ENCODE measurements at regions not wholly inside any gene's neighbourhood (a gene's known extent, or its start where the extent isn't known, plus 50 kb on each side); places are given as distances from the start of the nearest gene placed in this dataset.

- H3K9me2 ChIP-seq (replicated peaks; ENCODE audit: low read depth, low read length): no peaks in the 10 kb centered on the region
- H3K4me1 ChIP-seq (ENCODE audit: insufficient read depth, low read length, poor library complexity, severe bottlenecking): no peaks in the 10 kb centered on the region
- no peaks in the 10 kb centered on the region for H3K36me3 ChIP-seq (ENCODE audit: insufficient read depth, low read length)
- H3F3A ChIP-seq (ENCODE audit: low read depth): no peaks in the 10 kb centered on the region
- TF ChIP-seq EZH2phosphoT487 (IDR thresholded peaks at IDR 0.05; ENCODE audit: borderline replicate concordance): no peak
- TF ChIP-seq CTCF (conservative IDR thresholded peaks at IDR 0.05; ENCODE audit: low read length): no peak
- H2AFZ ChIP-seq (ENCODE audit: low read length): no peak overlapping the region
- H3K79me2 ChIP-seq (ENCODE audit: insufficient read depth, low read length): no peaks in the 10 kb centered on the region
- no peak overlapping the region for H3K4me3 ChIP-seq (ENCODE audit: low read length, poor library complexity, severe bottlenecking)
- no peak overlapping the region for H3K4me2 ChIP-seq (ENCODE audit: low read depth, low read length, poor library complexity, severe bottlenecking)
- no peaks in the 10 kb centered on the region for H3K9me3 ChIP-seq (ENCODE audit: insufficient read depth, low read depth, low read length)
- H3K9ac ChIP-seq (ENCODE audit: low read depth, low read length, poor library complexity, severe bottlenecking): no peak overlapping the region
- no peaks in the 10 kb centered on the region for H4K20me1 ChIP-seq (ENCODE audit: insufficient read depth, low read length, poor library complexity, severe bottlenecking)
- H3K27me3 ChIP-seq (ENCODE audit: insufficient read depth, low read length, poor library complexity, severe bottlenecking): no peaks in the 10 kb centered on the region
Observed at GRCh38 chr18:25686960-25687500, 335.1 kb upstream of the ZNF521 start.

GRCh38 chr18:25685088-25685487 lies 333.1 kb upstream of the ZNF521 start:
- no peak for TF ChIP-seq EZH2phosphoT487 (IDR thresholded peaks at IDR 0.05; ENCODE audit: borderline replicate concordance)
- no peak overlapping the region for H2AFZ ChIP-seq (ENCODE audit: low read length)

GRCh38 chr18:25679491-25679890 lies 327.5 kb upstream of the ZNF521 start:
- Histone ChIP-seq H4K20me1 (ENCODE audit: insufficient read depth, low read length, poor library complexity, severe bottlenecking) (no peaks in the 10 kb centered on the region), H3K36me3 (ENCODE audit: insufficient read depth, low read length) (no peaks in the 10 kb centered on the region), H3K79me2 (ENCODE audit: insufficient read depth, low read length) (no peaks in the 10 kb centered on the region), H3F3A (ENCODE audit: low read depth) (no peaks in the 10 kb centered on the region), H2AFZ (ENCODE audit: low read length) (no peak overlapping the region), H3K4me2 (ENCODE audit: low read depth, low read length, poor library complexity, severe bottlenecking) (no peak overlapping the region), H3K9me2 (replicated peaks; ENCODE audit: low read depth, low read length) (no peaks in the 10 kb centered on the region), H3K9me3 (ENCODE audit: insufficient read depth, low read depth, low read length) (no peaks in the 10 kb centered on the region), H3K4me3 (ENCODE audit: low read length, poor library complexity, severe bottlenecking) (no peak overlapping the region), H3K4me1 (ENCODE audit: insufficient read depth, low read length, poor library complexity, severe bottlenecking) (no peaks in the 10 kb centered on the region), H3K27me3 (ENCODE audit: insufficient read depth, low read length, poor library complexity, severe bottlenecking) (no peaks in the 10 kb centered on the region), H3K9ac (ENCODE audit: low read depth, low read length, poor library complexity, severe bottlenecking) (no peak overlapping the region)
- TF ChIP-seq CTCF (conservative IDR thresholded peaks at IDR 0.05; ENCODE audit: low read length) (no peak), EZH2phosphoT487 (IDR thresholded peaks at IDR 0.05; ENCODE audit: borderline replicate concordance) (no peak)

More at GRCh38 chr18:25685088-25685487, 333.1 kb upstream of the ZNF521 start:
- Histone ChIP-seq H3K36me3 (ENCODE audit: insufficient read depth, low read length) (no peaks in the 10 kb centered on the region), H4K20me1 (ENCODE audit: insufficient read depth, low read length, poor library complexity, severe bottlenecking) (no peaks in the 10 kb centered on the region), H3K9me3 (ENCODE audit: insufficient read depth, low read depth, low read length) (no peaks in the 10 kb centered on the region), H3K9ac (ENCODE audit: low read depth, low read length, poor library complexity, severe bottlenecking) (no peak overlapping the region), H3K4me3 (ENCODE audit: low read length, poor library complexity, severe bottlenecking) (no peak overlapping the region), H3K9me2 (replicated peaks; ENCODE audit: low read depth, low read length) (no peaks in the 10 kb centered on the region), H3K27me3 (ENCODE audit: insufficient read depth, low read length, poor library complexity, severe bottlenecking) (no peaks in the 10 kb centered on the region), H3K4me1 (ENCODE audit: insufficient read depth, low read length, poor library complexity, severe bottlenecking) (no peaks in the 10 kb centered on the region), H3K4me2 (ENCODE audit: low read depth, low read length, poor library complexity, severe bottlenecking) (no peak overlapping the region), H3K79me2 (ENCODE audit: insufficient read depth, low read length) (no peaks in the 10 kb centered on the region), H3F3A (ENCODE audit: low read depth) (no peaks in the 10 kb centered on the region)

GRCh38 chr18:25678221-25678620 lies 326.3 kb upstream of the ZNF521 start:
- Histone ChIP-seq H2AFZ (ENCODE audit: low read length) (no peak overlapping the region), H3K9me3 (ENCODE audit: insufficient read depth, low read depth, low read length) (no peaks in the 10 kb centered on the region), H3K36me3 (ENCODE audit: insufficient read depth, low read length) (no peaks in the 10 kb centered on the region), H3F3A (ENCODE audit: low read depth) (no peaks in the 10 kb centered on the region), H3K4me3 (ENCODE audit: low read length, poor library complexity, severe bottlenecking) (no peak overlapping the region), H3K27me3 (ENCODE audit: insufficient read depth, low read length, poor library complexity, severe bottlenecking) (no peaks in the 10 kb centered on the region), H3K4me1 (ENCODE audit: insufficient read depth, low read length, poor library complexity, severe bottlenecking) (no peaks in the 10 kb centered on the region), H3K9me2 (replicated peaks; ENCODE audit: low read depth, low read length) (no peaks in the 10 kb centered on the region), H3K79me2 (ENCODE audit: insufficient read depth, low read length) (no peaks in the 10 kb centered on the region), H3K4me2 (ENCODE audit: low read depth, low read length, poor library complexity, severe bottlenecking) (no peak overlapping the region), H4K20me1 (ENCODE audit: insufficient read depth, low read length, poor library complexity, severe bottlenecking) (no peaks in the 10 kb centered on the region), H3K9ac (ENCODE audit: low read depth, low read length, poor library complexity, severe bottlenecking) (no peak overlapping the region)
- TF ChIP-seq EZH2phosphoT487 (IDR thresholded peaks at IDR 0.05; ENCODE audit: borderline replicate concordance) (no peak), CTCF (conservative IDR thresholded peaks at IDR 0.05; ENCODE audit: low read length) (no peak)

Data from Loucy (cell line).